MM.1S (cell line): ENCODE measurements at regions not wholly inside any gene's neighbourhood (a gene's known extent, or its start where the extent isn't known, plus 50 kb on each side); places are given as distances from the start of the nearest gene placed in this dataset.

Experiments
- DNase-seq: peaks from one replicate; pipeline ENCODE4 v3.0.0-alpha.2; 2015
- H2AFZ ChIP-seq: fragments of 300-600 bp; sonication (generic); 2 replicates; pipeline ENCODE4 v1.6.0; 2016; ENCODE audit warnings: antibody characterized with exemption, low read length
- H3F3A ChIP-seq: fragments of 300-600 bp; sonication (generic); 2 replicates; pipeline ENCODE4 v1.6.1; 2016; ENCODE audit warnings: mild to moderate bottlenecking, antibody characterized with exemption, low read length, moderate library complexity, mixed read lengths; ENCODE audit not compliant: insufficient read depth
- H3K27ac ChIP-seq: fragments of 300-600 bp; sonication (generic); 2 replicates; pipeline ENCODE4 v1.5.1; 2016; ENCODE audit warnings: mild to moderate bottlenecking, low read length
- H3K27me3 ChIP-seq: fragments of 300-600 bp; sonication (generic); replicated peaks from 2 replicates; pipeline ENCODE4 v1.6.0; 2016; ENCODE audit warnings: low read length; ENCODE audit not compliant: insufficient read depth
- H3K36me3 ChIP-seq: fragments of 300-600 bp; sonication (generic); replicated peaks from 2 replicates; pipeline ENCODE4 v1.6.1; 2016; ENCODE audit warnings: mild to moderate bottlenecking, low read length, mixed read lengths; ENCODE audit not compliant: insufficient read depth
- H3K4me1 ChIP-seq: fragments of 300-600 bp; sonication (generic); 2 replicates; pipeline ENCODE4 v1.6.1; 2016; ENCODE audit warnings: low read length, mixed read lengths
- H3K4me2 ChIP-seq: fragments of 300-600 bp; sonication (generic); 2 replicates; pipeline ENCODE4 v1.6.0; 2016; ENCODE audit warnings: low read depth, low read length
- H3K4me3 ChIP-seq: fragments of 300-600 bp; sonication (generic); 2 replicates; pipeline ENCODE4 v1.5.1; 2016; ENCODE audit warnings: low read length, mixed read lengths
- H3K79me2 ChIP-seq: fragments of 300-600 bp; sonication (generic); 2 replicates; pipeline ENCODE4 v1.6.1; 2016; ENCODE audit warnings: mixed run types, low read length, mixed read lengths
- H3K9ac ChIP-seq: fragments of 300-600 bp; sonication (generic); 2 replicates; pipeline ENCODE4 v1.6.1; 2016; ENCODE audit warnings: low read length, mixed read lengths
- H3K9me2 ChIP-seq: fragments of 300-600 bp; sonication (generic); replicated peaks from 2 replicates; pipeline ENCODE4 v1.6.1; 2016; ENCODE audit warnings: mild to moderate bottlenecking, low read length, mixed read lengths; ENCODE audit not compliant: insufficient read depth
- H3K9me3 ChIP-seq: fragments of 300-600 bp; sonication (generic); replicated peaks from 2 replicates; pipeline ENCODE4 v1.6.1; 2016; ENCODE audit warnings: mild to moderate bottlenecking, low read length, mixed read lengths; ENCODE audit not compliant: insufficient read depth
- H4K20me1 ChIP-seq: fragments of 300-600 bp; sonication (generic); 2 replicates; pipeline ENCODE4 v1.6.1; 2016; ENCODE audit warnings: mild to moderate bottlenecking, low read length, moderate library complexity, mixed read lengths; ENCODE audit not compliant: insufficient read depth
- CTCF ChIP-seq: fragments of 300-600 bp; sonication (generic); IDR thresholded peaks from 2 replicates; pipeline ENCODE4 v1.5.1; 2016; ENCODE audit warnings: antibody characterized with exemption, low read length, mixed read lengths
- EZH2 ChIP-seq: fragments of 300-600 bp; sonication (generic); optimal IDR thresholded peaks from 2 replicates; pipeline ENCODE3; 2017; ENCODE audit warnings: low read depth, mild to moderate bottlenecking, antibody characterized with exemption, low read length, mixed read lengths
- EZH2phosphoT487 ChIP-seq: fragments of 300-600 bp; sonication (generic); IDR thresholded peaks from 2 replicates; pipeline ENCODE4 v1.6.1; 2018; ENCODE audit warnings: antibody characterized with exemption, low read length

DNA sequence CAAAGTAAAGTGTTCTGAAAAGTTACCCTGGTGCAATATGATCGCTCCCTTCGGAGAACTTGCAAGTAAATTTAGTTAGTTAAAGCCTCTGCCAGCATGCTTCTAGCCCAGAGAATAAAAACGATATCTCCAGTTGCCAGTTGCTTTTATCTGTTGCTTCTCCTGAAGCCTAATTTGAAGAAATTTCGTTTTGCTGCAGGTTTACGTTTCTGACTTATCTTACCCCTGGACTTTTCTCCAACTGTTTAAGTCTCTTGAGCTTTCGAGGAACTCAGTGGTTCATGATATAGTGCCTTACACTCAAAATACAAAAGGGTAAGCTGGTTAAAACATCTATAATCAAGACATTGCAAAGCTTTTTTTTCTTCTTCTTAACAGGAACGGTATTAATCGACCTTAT lies 131.1 kb downstream of the FAM161A start:
- no peak for TF ChIP-seq EZH2
- no peak for TF ChIP-seq CTCF
- no peak for TF ChIP-seq EZH2phosphoT487
- H3K4me3 ChIP-seq = no peak overlapping the region
- no peaks in the 10 kb centered on the region for H3K36me3 ChIP-seq
- no peaks in the 10 kb centered on the region for H3K27me3 ChIP-seq
- H3K9ac ChIP-seq = no peak overlapping the region
- H4K20me1 ChIP-seq = no peaks in the 10 kb centered on the region
- DNase-seq = no peak
- 0 out of 2 replicates have a peak, but pooled peaks cover 8% of the 10 kb centered on the region for H3F3A ChIP-seq
- H3K4me1 ChIP-seq = peaks cover 15% of the 10 kb centered on the region
- no peaks in the 10 kb centered on the region for H3K9me3 ChIP-seq
- no peak overlapping the region for H3K4me2 ChIP-seq
- H3K27ac ChIP-seq = no peak overlapping the region
- no peak overlapping the region for H2AFZ ChIP-seq
- no peaks in the 10 kb centered on the region for H3K79me2 ChIP-seq
- no peaks in the 10 kb centered on the region for H3K9me2 ChIP-seq

- no peak for DNase-seq
- TF ChIP-seq EZH2 (no peak), CTCF (no peak), EZH2phosphoT487 (no peak)
- H3F3A ChIP-seq = 0 out of 2 replicates have a peak, but pooled peaks cover 8% of the 10 kb centered on the region
- H3K4me3 ChIP-seq = no peak overlapping the region
- H3K36me3 ChIP-seq = no peaks in the 10 kb centered on the region
- H4K20me1 ChIP-seq = no peaks in the 10 kb centered on the region
- no peaks in the 10 kb centered on the region for H3K9me2 ChIP-seq
- no peaks in the 10 kb centered on the region for H3K9me3 ChIP-seq
- no peak overlapping the region for H3K9ac ChIP-seq
- no peak overlapping the region for H3K4me2 ChIP-seq
- H3K79me2 ChIP-seq = no peaks in the 10 kb centered on the region
- peaks cover 12% of the 10 kb centered on the region for H3K4me1 ChIP-seq
- no peak overlapping the region for H3K27ac ChIP-seq
- no peaks in the 10 kb centered on the region for H3K27me3 ChIP-seq
- no peak overlapping the region for H2AFZ ChIP-seq
These were observed 131.5 kb downstream of the FAM161A start for GRCh38 chr2:61722318-61722717.

- TF ChIP-seq EZH2phosphoT487 (no peak), CTCF (no peak), EZH2 (no peak)
- no peak overlapping the region for H3K4me2 ChIP-seq
- H3K79me2 ChIP-seq = no peaks in the 10 kb centered on the region
- H3K9me3 ChIP-seq = no peaks in the 10 kb centered on the region
- peaks cover 4% of the 10 kb centered on the region for H3K4me1 ChIP-seq
- no peak overlapping the region for H3K4me3 ChIP-seq
- H3K27me3 ChIP-seq = no peaks in the 10 kb centered on the region
- 0 out of 2 replicates have a peak, but pooled peaks cover 8% of the 10 kb centered on the region for H3F3A ChIP-seq
- no peak for DNase-seq
- H4K20me1 ChIP-seq = no peaks in the 10 kb centered on the region
- H3K9ac ChIP-seq = no peak overlapping the region
- H3K36me3 ChIP-seq = no peaks in the 10 kb centered on the region
- H2AFZ ChIP-seq = no peak overlapping the region
- no peak overlapping the region for H3K27ac ChIP-seq
- no peaks in the 10 kb centered on the region for H3K9me2 ChIP-seq
These were observed 132.5 kb downstream of the FAM161A start for GRCh38 chr2:61721382-61721781.
